NCI-H1092 (cell line): ENCODE measurements at regions not wholly inside any gene's neighbourhood (a gene's known extent, or its start where the extent isn't known, plus 50 kb on each side); places are given as distances from the start of the nearest gene placed in this dataset.
"Not testable (repeated sequence)": the region's sequence is repeated elsewhere in the genome, so short reads cannot be mapped to it uniquely, and the experiment has no call there.

Experiments used
- DNase-seq: peaks from one replicate; lab custom pipeline; 2025; lab: John Stamatoyannopoulos, UW

DNA sequence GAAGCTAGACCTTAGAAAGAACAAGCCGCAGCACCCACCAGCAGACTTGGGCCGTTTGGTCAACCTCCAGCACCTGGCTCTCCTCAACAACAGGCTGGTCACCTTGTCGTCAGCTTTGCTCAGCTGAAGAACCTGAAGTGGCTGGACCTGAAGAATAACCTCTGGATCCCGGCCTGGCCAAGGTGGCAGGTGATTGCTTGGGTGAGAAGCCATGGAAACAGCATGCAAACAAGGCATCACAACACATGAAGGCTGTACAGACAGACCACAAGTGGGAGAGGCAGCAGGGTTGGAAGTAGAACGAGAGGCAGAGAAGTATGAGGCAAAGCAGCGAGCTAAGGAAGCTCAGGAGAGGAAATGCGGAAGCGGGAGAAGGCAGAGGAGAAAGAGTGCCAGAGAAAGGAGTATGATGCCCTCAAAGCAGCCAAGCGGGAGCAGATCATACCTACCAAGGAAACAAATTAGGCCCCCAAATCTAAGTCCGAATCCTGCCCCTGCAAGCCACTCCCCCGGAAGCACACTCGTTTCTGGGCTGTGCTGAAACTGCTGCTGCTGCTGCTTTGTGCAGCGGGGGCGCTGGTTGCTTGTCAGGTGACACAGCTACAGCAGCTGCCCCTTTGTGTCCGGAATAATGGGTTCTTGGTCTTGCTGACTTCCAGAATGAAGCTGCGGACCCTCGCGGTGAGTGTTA is 121.6 kb upstream of the LGSN start:
- peak; percentile 17 for DNase-seq

DNA sequence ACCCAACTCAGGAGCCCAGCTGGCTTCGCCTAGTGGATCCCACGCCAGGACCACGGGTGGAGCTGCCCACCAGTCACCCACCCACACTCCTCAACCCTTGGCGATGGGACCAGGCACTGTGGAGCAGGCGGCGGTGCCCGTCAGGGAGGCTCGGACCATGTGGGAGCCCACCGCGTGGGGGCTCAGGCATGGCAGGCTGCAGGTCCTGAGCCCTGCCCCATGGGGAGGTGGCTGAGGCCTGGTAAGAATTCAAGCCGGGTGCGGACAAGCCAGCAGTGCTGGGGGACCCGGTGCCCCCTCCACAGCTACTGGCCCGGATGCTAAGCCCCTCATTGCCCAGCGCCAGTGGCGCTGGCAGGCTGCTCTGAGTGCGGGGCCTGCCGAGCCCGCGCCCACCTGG is 123.1 kb upstream of the LGSN start:
- DNase-seq, result no peak

DNA sequence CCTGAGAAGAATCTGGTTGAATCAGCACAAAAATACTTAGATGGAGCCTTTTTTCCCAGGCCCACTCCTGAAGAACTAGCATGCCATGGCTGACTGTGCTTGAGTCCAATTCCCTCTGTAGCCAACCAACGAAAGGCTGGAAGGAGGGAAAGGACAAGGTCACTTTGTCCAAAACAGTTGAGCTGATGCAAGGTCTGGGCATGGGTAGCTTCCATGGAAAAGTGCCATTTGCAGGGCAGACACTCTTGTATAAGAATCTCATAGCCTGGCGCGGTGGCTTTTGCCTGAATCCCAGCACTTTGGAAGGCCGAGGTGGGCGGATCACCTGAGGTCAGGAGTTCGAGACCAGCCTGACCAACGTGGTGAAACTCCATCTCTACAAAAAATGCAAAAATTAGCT is 125.0 kb upstream of the LGSN start:
- no peak for DNase-seq

DNA sequence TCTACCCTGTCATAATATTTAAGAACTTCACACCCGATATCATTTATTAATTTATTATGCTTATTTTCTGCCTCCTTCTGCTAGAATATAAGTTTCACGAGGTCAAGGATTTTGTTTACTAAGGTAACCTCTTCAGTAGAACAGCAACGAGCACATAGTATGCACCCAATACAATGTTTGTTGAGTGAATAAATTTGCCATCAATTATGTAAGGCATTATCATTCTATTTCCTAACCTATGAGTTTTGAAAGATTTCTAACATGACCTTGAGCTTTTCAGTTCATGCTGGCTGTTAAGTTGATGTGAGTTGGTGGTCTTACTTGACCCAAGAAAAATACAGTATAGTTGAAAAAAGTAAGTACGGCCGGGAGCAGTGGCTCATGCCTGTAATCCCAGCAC is 125.9 kb upstream of the LOC128125822 start:
- no peak for DNase-seq

DNA sequence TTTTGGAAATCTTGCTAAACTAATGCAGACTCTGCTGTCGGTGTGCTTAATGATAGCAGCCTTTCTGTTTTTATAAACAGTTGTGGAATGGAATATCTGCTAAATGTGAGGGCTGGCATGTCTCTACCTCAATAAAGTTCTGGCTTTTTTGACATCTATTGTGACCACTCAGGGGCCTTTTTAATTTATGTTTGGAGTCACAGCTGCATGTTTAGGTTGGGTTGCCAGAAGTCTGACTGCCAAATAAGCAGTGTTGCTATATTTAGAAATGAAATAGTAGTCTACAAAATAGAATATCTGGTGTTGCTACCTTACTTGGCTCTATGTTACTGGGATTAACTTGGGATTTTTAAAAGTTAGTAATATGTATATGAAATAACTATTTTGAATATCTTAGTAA is 125.1 kb upstream of the LOC128125822 start:
- DNase-seq, result no peak

DNA sequence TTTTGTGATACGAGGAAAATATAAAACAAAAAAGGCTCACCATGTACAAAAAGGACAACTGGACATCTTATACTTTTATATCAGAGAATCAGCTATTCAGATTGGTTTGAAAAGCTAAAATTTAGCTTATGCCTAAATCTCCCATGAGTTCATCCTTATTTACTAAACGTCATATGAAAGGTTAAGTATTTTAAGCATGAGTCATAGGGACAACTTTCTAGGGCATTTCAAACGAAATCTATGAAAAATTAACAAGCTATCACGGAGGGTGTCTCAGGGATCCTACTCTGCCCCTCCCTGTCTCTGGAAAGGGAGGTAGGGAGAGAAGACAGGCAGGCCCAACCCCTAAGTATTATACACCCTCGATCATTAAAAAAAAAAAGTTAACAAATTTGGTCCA is 124.1 kb upstream of the LOC128125822 start:
- no peak for DNase-seq

DNA sequence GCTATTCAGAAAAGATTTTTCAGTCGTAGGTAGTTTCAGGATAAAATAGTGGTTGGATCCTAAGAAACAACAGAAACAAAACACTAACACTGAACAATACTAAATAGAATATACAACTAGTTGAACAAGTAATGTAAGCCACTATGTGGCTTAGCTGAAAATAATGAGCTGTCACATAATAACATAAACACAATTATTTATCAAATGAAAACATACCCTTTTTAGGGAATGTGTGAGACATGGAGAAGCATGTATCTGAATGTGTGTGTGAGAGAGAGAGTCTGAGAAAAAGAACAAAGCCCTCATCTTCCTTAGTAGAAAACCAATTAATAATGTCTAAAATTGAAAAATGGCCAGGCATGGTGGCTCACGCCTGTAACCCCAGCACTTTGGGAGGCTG is 122.6 kb upstream of the LOC128125822 start:
- no peak for DNase-seq

DNA sequence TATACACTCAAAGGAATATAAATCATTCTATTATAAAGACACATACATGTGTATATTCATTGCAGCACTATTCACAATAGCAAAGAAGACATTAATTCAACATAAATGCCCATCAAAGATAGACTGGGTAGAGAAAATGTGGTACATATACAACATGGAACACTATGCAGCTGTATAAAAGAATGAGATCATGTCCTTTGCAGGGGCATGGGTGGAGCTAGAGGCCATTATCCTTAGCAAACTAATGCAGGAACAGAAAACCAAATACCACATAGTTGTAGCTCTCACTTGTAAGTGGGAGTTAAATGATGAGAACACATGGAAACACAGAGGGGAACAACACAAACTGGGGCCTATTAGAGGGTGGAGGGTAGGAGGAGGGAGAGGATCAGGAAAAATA is 121.0 kb upstream of the LOC128125822 start:
- no peak for DNase-seq

DNA sequence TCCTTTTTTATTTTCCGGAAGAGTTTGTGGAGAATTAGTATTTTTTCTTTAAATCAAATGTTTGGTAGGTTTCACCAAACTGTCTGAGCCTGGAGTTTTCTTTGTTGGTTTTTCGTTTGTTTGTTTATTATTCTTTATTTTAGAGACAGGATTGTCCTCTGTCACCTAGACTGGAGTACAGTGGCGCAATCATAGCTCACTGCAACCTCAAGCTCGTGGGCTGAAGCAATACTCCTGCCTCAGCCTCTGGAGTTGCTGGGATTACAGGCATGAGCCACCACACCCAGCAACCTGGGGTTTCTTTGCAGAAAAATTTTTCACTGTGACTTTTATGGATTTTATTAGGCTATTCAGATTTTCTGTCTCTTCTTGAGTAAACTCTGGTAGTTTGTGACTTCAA is 120.2 kb upstream of the LOC128125822 start:
- DNase-seq, result no peak

DNA sequence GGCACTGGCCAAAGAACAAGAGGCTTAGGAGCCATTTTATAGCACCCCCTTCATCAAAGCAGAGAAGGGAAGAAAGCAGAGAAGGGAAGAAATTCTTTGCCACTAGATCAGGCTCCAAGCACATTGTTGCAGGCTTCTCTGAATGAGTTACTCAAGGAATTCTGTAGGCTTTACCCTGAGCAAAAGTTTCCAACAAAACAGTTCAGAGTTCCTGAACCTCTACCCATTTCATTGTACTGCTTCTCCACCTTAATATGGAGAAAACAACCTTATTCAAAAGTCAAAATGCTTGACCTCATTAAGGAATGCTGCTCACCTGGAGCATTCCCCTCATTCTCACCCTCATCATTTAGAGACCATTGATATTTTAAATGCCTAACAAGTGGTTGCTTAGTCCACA is 115.5 kb upstream of the LOC128125822 start:
- DNase-seq, result no peak

DNA sequence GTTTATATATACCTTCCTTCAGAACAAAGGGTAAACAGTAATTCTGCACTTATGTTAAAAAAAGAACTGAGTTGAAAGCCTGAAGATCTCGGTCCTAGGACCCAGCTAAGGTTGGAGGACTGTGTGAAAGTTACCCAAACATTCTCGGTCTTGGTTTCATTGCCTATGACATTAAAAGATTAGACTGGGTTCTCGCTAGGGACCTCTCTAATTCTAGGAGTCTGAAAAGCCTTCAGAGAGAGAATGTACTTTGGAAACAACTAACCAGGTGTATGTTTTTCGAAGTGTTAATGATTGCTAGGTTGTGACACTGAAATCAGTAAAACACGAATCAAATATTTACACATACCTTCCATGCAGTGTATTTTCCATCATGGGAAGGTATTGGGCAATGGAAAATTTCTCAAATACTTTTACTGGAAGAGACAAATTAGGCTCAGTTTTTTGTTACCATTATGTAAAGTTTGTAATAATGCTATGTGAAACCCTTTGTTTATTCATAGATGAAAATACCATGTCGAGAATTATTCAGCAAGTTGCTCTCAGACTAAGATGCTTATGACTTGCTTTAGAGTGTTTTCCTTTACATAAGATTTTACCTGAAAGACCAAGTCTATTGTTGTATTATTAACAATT is 113.7 kb upstream of the LOC128125822 start:
- DNase-seq, result no peak

DNA sequence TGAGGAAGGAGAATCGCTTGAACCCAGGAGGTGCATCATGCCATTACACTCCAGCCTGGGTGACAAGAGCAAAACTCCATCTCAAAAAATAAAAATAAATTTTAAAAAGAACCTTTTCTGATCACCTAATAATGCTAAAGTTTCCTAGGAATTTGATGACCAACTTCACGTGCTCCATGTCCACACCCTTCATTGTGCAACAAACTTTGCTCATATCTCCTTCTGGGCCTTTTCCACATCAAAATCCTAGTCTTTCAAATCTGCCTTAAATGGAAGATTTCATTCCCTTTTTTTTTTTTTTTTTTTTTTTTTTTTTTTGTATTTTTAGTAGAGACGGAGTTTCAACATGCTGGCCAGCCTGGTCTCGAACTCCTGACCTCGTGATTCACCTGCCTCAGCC is 112.5 kb upstream of the LOC128125822 start:
- DNase-seq, result no peak

DNA sequence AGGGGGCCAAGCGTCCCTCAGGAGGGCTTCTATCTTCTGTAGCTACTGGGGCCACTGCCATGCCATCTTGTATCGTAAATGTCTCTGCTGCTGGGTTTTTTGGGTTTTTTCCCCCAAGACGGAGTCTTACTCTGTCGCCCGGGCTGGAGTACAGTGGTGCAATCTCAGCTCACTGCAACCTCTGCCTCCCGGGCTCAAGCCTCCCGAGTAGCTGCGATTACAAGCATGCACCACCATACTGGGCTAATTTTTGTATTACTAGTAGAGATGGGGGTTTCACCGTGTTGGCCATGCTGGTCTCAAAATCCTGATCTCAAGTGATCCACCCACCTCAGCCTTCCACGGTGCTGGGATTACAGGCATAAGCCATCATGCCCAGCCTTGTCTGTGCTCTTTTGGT is 111.3 kb upstream of the LOC128125822 start:
- no peak for DNase-seq

DNA sequence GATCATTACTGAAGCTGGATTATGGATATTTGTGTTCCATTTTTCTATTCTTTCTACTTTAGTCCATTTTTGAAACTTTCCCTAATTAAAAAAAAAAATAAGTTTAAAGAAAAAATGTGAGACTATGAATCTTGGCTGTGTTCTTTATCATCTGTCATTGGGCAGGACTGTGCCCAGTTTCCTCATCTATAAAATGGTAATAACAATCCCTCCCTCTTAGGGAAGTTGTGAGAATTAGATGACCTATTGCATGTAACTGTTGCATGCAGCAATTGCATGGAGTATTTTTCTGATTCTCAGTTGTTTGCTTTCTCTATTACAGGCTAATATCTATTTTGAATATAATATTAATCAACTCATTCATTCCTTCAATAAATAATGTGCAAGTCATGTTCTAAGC is 108.2 kb upstream of the LOC128125822 start:
- DNase-seq, result no peak

DNA sequence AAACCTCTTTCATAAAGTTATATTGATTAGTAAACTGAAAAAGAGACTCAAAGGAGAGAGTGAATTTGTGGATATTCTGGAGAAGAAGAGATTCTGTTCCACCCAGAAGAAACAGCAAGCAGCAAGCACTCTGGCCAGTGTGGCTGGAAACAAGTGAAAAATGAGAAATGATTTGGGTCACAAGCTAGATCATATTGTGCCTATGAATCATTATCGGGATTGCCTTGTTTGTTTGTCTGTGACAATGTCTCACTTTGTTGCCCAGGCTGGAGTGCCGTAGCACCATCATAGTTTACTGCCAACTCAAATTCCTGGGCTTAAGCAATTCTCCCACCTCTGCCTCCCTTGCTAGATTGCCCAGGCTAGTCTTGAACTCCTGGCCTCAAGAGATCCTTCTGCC is 106.5 kb upstream of the LOC128125822 start:
- DNase-seq, result no peak

DNA sequence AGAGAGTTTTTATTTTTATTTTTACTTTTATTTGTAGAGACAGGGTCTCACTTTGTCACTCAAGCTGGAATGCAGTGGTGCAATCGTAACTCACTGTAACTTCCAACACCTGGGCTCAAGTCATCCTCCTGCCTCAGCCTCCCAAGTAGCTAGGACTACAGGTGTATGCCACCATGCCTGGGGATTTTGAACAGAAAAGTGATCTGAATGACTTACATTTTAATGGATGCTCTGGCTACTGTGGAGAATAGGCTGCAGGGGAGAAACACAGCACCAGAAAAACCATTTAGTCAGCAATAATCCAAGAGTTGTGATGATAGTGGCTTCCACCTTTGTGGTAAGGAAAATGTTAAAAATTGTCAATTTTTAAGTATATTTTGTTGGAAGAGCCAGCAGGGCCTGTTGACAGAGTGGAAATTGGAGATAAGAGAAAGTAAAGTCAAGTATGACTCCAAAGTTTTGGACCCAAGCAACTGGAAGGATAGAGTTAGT is 106.0 kb upstream of the LOC128125822 start:
- DNase-seq, result no peak

DNA sequence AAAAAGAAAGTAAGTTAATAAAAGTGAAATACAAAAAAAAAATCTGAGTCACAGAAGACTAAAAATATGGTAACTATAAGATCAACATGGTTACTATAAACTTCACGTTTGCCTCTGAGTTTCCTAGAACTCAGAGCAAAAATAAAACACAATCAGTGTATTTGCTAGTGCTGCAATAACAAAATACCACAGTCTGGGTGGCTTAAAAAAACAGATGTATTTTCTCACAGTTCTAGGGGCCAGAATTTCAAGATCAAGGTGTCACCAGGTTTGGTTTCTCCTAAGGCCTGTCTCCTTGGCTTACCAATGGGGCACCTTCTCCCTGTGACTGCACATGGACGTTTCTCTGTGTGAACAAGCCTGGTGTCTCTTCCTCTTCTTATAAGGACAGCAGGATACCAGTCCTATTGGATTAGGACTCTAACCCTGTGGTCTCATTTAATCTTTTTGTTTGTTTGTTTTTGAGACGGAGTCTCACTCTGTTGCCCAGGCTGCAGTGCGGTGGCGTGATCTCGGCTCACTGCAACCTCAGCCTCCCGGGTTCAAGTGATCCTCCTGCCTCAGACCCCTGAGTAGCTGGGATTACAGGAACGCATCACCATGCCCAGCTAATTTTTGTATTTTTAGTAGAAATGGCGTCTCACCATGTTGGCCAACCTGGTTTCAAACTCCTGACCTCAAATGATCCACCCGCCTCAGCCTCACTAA is 104.9 kb upstream of the LOC128125822 start:
- no peak for DNase-seq

DNA sequence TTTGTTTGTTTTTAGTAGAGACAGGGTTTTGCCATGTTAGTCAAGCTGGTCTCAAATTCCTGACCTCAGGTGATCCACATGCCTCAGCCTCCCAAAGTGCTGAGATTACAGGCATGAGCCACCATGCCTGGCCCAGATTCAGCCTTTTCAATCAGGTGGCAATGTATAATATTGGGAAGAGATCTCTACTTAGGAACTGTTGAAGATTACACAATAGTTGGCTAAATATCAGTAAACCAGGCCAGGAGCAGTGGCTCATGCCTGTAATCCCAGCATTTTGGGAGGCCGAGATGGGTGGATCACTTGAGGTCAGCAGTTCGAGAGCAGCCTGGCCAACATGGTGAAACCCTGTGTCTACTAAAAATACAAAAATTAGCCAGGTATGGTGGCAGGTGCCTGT is 101.1 kb upstream of the LOC128125822 start:
- DNase-seq, result not testable (repeated sequence)

DNA sequence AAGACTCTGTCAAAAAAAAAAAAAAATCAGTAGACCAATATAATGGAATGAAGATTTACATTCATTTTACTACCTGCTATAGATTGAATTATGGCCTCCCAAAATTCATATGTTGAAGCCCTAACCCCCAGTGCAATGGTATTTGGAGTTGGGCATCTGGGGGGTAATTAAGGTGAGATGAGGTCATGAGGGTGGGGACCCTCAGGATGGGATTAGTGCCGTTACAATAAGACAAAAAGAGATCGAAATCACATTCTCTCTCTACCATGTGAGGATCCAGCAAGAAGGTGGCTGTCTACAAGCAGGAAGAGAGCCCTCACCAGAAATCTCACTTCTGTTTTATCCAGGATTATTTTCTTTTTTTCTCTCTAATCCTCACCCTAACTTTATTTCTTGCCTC is 100.6 kb upstream of the LOC128125822 start:
- DNase-seq, result no peak

DNA sequence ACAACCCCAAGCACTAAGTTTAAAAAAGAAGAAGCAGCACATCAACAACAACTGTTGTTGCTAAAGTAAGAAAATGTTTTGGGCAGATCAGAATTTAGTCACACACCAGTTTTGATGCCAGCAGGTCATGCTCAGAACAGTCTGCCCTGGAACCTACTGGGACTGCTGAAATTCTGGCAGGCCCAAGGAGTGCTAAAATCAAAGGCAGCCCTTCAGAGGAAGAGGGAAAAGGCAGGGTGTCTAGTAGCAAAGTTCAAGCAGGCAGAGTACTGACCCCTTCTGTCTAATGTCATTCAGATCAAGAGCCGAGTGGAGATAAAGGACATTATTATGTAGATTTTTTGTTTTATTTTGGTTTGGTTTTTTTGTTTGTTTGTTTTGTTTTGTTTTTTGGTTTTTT is 96.6 kb upstream of the LOC128125822 start:
- DNase-seq, result no peak

DNA sequence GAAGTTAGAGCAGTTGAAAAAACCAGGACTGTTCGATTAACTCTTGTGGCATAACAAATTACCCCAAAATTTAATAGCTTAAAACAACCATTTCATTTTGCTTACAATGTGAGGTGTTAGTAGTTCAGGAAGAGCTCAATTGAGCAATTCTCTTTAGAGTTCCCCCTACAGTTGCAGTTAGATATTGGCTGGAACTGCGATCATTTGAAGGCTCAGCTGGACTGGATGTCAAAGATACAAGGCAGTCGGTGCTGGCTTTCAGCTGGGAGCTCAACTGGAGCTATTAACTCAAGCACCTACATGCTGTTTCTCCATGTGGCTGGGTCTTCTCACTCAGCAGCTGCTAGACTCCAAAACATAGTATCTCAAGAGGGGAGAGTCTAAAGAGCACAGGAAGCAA is 96.0 kb upstream of the LOC128125822 start:
- peak; percentile 5 for DNase-seq

DNA sequence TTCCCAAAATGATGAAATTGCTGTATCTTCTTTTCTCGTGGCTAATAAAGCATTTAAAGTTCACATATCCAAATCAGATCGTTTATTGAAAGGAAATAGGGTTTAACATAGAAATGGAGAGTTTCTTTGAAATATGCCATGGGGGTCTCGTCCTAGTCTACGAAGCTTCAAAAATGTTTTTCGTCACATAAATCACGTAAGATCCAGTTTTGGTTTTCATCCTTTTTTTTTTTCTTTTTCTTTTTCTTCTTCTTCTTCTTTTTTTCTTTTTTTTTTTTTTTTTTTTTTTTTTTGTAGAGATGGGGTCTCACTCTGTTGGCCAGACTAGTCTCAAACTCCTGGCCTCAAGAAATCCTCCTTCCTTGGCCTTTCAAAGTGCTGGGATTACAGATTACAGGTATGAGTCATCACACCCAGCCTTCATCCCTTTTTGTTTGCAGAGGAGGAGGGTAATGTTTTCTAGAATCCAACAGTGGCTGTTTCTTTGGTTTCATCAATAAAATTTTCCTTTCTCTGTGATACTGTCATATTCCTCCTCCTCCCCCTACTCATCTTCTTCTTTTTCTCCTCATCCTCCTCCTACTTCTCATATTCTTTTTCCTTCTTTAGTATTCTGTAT is 94.7 kb upstream of the LOC128125822 start:
- no peak for DNase-seq

DNA sequence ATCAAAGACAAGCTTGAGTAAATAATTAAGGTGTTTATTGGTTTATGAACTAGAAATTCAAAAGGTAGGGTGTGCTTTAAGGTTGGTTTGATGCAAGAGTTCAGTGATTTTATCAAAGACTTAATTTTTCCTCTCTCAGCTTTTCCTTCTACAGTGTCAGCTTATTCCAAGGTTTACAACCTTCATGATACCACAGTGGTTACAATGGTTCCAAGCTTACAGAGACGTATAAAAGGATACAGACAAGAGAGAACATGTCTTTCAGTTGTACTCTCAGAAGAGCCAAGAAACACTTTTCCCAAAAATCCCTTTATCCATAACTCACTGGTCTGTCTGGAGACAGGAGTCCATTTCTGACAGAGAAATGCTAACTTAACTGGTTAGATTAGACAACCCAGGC is 93.5 kb upstream of the LOC128125822 start:
- no peak for DNase-seq
